Tibial nerve (tissue), 4 donors: ENCODE measurements at regions not wholly inside any gene's neighbourhood (a gene's known extent, or its start where the extent isn't known, plus 50 kb on each side); places are given as distances from the start of the nearest gene placed in this dataset.

Experiments
- CTCF ChIP-seq, 5 experiments: fragments of 200-600 bp in 3 of 5; fragments of 450-650 bp in 2 of 5; sonication (generic) in 3 of 5; IDR thresholded peaks; one replicate each; pipeline ENCODE4 v1.5.1; 2016 to 2019; ENCODE audit warnings: antibody characterized with exemption in 5 of 5, mild to moderate bottlenecking in 3 of 5, moderate library complexity in 2 of 5
- EP300 ChIP-seq, 2 donors: sonication (generic); formaldehyde crosslinking; IDR thresholded peaks; one replicate each; pipeline ENCODE4 v1.6.1; 2017; ENCODE audit warnings: antibody characterized with exemption in 2 of 2, mild to moderate bottlenecking in 1 of 2
- POLR2A ChIP-seq, 2 donors: fragments of 450-650 bp; IDR thresholded peaks; one replicate each; pipeline ENCODE4 v1.6.1; 2017; ENCODE audit warnings: antibody characterized with exemption in 2 of 2, mild to moderate bottlenecking in 2 of 2, moderate library complexity in 2 of 2

- no peak for TF ChIP-seq CTCF (IDR thresholded peaks at IDR 0.05)
- no peak for TF ChIP-seq POLR2A (IDR thresholded peaks at IDR 0.05)
- no peak for TF ChIP-seq EP300 (IDR thresholded peaks at IDR 0.05)
These were observed 128.3 kb upstream of the ETAA1 start for GRCh38 chr2:67268797-67269196.
